Keratinocyte (primary cell): ENCODE measurements at regions not wholly inside any gene's neighbourhood (a gene's known extent, or its start where the extent isn't known, plus 50 kb on each side); places are given as distances from the start of the nearest gene placed in this dataset.

Experiments used
- DNase-seq: peaks from one replicate; pipeline ENCODE4 v3.0.0-alpha.2; 2011; ENCODE audit warnings: low read depth, missing footprints, low spot score
- FAIRE-seq: peaks from 2 replicates; lab custom pipeline; 2011; peaks lifted over from hg19 to GRCh38; lab: Jason Lieb, UNC
- H2AFZ ChIP-seq: 2 replicates; pipeline ENCODE4 v1.6.0; 2012; ENCODE audit warnings: low read length, control low read depth, inconsistent platforms; ENCODE audit not compliant: control insufficient read depth
- H3K27ac ChIP-seq: 2 replicates; pipeline ENCODE4 v1.5.1; 2011; ENCODE audit warnings: low read length; ENCODE audit not compliant: control insufficient read depth, insufficient read depth
- H3K27me3 ChIP-seq: 3 replicates; pipeline ENCODE4 v1.6.0; 2011; ENCODE audit warnings: low read length; ENCODE audit not compliant: control insufficient read depth, insufficient read depth; ENCODE audit errors: extremely low read depth
- H3K36me3 ChIP-seq, 2 experiments: 2 replicates in 1 of 2; 3 replicates in 1 of 2; pipeline ENCODE4 v1.5.1; 2011; ENCODE audit warnings: low read length in 2 of 2, mild to moderate bottlenecking in 1 of 2; ENCODE audit not compliant: control insufficient read depth in 2 of 2, insufficient read depth in 2 of 2; ENCODE audit errors: extremely low read depth in 1 of 2
- H3K4me1 ChIP-seq: 3 replicates; pipeline ENCODE4 v1.5.1; 2011; ENCODE audit warnings: low read length; ENCODE audit not compliant: control insufficient read depth, insufficient read depth; ENCODE audit errors: extremely low read depth
- H3K4me2 ChIP-seq: 3 replicates; pipeline ENCODE4 v1.6.0; 2011; ENCODE audit warnings: low read depth, low read length; ENCODE audit not compliant: control insufficient read depth, insufficient read depth; ENCODE audit errors: extremely low read depth
- H3K4me3 ChIP-seq, 3 experiments: fragments of 200-600 bp in 1 of 3; sonication (generic) in 1 of 3; 2 replicates in 2 of 3; 3 replicates in 1 of 3; pipeline ENCODE4 v1.5.1; 2011 to 2016; ENCODE audit warnings: low read length in 3 of 3, mild to moderate bottlenecking in 3 of 3, control low read depth in 2 of 3, inconsistent platforms in 1 of 3, low read depth in 1 of 3, mixed read lengths in 1 of 3, mixed run types in 1 of 3, moderate library complexity in 1 of 3; ENCODE audit not compliant: control insufficient read depth in 2 of 3, insufficient read depth in 2 of 3; ENCODE audit errors: extremely low read depth in 1 of 3
- H3K79me2 ChIP-seq: 2 replicates; pipeline ENCODE4 v1.6.0; 2012; ENCODE audit warnings: low read length; ENCODE audit not compliant: control insufficient read depth, insufficient read depth
- H3K9ac ChIP-seq: 3 replicates; pipeline ENCODE4 v1.6.0; 2011; ENCODE audit warnings: low read length; ENCODE audit not compliant: control insufficient read depth, insufficient read depth; ENCODE audit errors: extremely low read depth
- H3K9me1 ChIP-seq: 3 replicates; pipeline ENCODE4 v1.6.0; 2011; ENCODE audit warnings: low read length; ENCODE audit not compliant: control insufficient read depth, insufficient read depth; ENCODE audit errors: extremely low read depth
- H3K9me3 ChIP-seq: 2 replicates; pipeline ENCODE4 v1.5.1; 2012; ENCODE audit warnings: low read depth, low read length; ENCODE audit not compliant: control insufficient read depth
- H4K20me1 ChIP-seq: 3 replicates; pipeline ENCODE4 v1.6.0; 2011; ENCODE audit warnings: low read length; ENCODE audit not compliant: control insufficient read depth, insufficient read depth; ENCODE audit errors: extremely low read depth
- CTCF ChIP-seq, 3 experiments: IDR thresholded peaks in 1 of 3; conservative IDR thresholded peaks in 1 of 3; optimal IDR thresholded peaks in 1 of 3; 2 replicates in 2 of 3; 3 replicates in 1 of 3; pipeline versions ENCODE3 to v1.5.1; 2011; ENCODE audit warnings: low read length in 3 of 3, mild to moderate bottlenecking in 3 of 3, moderate library complexity in 2 of 3, control low read depth in 1 of 3, inconsistent platforms in 1 of 3; ENCODE audit not compliant: insufficient read depth in 2 of 3; ENCODE audit errors: extremely low read depth in 1 of 3
- EZH2 ChIP-seq: IDR thresholded peaks from one replicate; pipeline ENCODE4 v1.6.1; 2012; ENCODE audit warnings: inconsistent platforms, mild to moderate bottlenecking, low read length, moderate library complexity
- dilution Hi-C: fragments of 300-500 bp; cut with MboI; formaldehyde crosslinking; loops from one replicate; pipeline ENCODE4 v1.7.0; 2020; ENCODE audit warnings: low sequenced_read_pairs; ENCODE audit not compliant: extremely low pct_ligation_motif_present

- Histone ChIP-seq H3K4me1 (peaks cover 11% of the 10 kb centered on the region), H3K9ac (no peak overlapping the region), H3K9me3 (no peaks in the 10 kb centered on the region), H2AFZ (no peak overlapping the region), H3K4me2 (no peak overlapping the region), H3K36me3 (no peaks in the 10 kb centered on the region), H4K20me1 (no peaks in the 10 kb centered on the region), H3K27me3 (no peaks in the 10 kb centered on the region), H3K27ac (no peak overlapping the region), H3K9me1 (no peaks in the 10 kb centered on the region), H3K4me3 (no peak overlapping the region), H3K79me2 (no peaks in the 10 kb centered on the region)
- FAIRE-seq (no peak), DNase-seq (no peak)
- dilution Hi-C loops: no loop called here
- TF ChIP-seq CTCF (optimal IDR thresholded peaks at IDR 0.05 in 1 of 3, IDR thresholded peaks at IDR 0.05 in 1 of 3, conservative IDR thresholded peaks at IDR 0.05 in 1 of 3; ENCODE audit: extremely low read depth in 1 of 3, insufficient read depth in 2 of 3, low read length in 3 of 3) (no peak), EZH2 (no peak)
Observed at GRCh38 chr4:19941434-19941833, 310.3 kb upstream of the SLIT2 start.

- peaks cover 6% of the 10 kb centered on the region for H3K4me1 ChIP-seq
- DNase-seq: no peak
- TF ChIP-seq EZH2: no peak
- TF ChIP-seq CTCF (optimal IDR thresholded peaks at IDR 0.05 in 1 of 3, IDR thresholded peaks at IDR 0.05 in 1 of 3, conservative IDR thresholded peaks at IDR 0.05 in 1 of 3; ENCODE audit: extremely low read depth in 1 of 3, insufficient read depth in 2 of 3, low read length in 3 of 3): no peak
- no peaks in the 10 kb centered on the region for H3K36me3 ChIP-seq
- no peaks in the 10 kb centered on the region for H3K79me2 ChIP-seq
- H2AFZ ChIP-seq: no peak overlapping the region
- no peaks in the 10 kb centered on the region for H3K27me3 ChIP-seq
- no peaks in the 10 kb centered on the region for H4K20me1 ChIP-seq
- H3K4me3 ChIP-seq: no peak overlapping the region
- no peaks in the 10 kb centered on the region for H3K9me3 ChIP-seq
- dilution Hi-C loops: no loop called here
- no peak overlapping the region for H3K9ac ChIP-seq
- FAIRE-seq: no peak
- H3K27ac ChIP-seq: no peak overlapping the region
- H3K9me1 ChIP-seq: no peaks in the 10 kb centered on the region
- H3K4me2 ChIP-seq: no peak overlapping the region
Observed at GRCh38 chr4:19940861-19941260, 310.8 kb upstream of the SLIT2 start.
